SHP77 (cell line): ENCODE measurements at regions not wholly inside any gene's neighbourhood (a gene's known extent, or its start where the extent isn't known, plus 50 kb on each side); places are given as distances from the start of the nearest gene placed in this dataset.

Experiments used
- DNase-seq, 2 experiments: peaks; one replicate each; lab custom pipeline; 2025; lab: John Stamatoyannopoulos, UW

DNA sequence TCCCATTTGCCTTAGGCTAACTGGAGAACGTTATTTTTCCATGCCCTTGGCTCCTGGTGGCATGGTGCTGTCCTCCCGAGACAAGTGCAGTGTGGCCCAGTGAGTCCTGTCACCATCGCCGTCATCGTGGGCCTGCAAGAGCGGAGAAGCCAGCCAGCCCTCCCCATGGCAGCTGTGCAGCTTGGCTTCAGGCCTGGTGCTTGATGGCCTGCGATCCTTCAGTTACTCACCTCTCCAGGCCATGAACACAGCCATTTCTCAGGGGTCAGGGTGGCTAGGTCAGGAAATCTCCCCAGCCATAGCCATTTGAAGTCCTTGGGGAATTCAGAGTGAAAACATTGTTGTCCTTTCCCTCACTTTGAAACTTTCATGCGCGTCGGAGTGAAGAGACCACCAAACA, 189.0 kb upstream of the RGMA start:
- DNase-seq = no peak

DNA sequence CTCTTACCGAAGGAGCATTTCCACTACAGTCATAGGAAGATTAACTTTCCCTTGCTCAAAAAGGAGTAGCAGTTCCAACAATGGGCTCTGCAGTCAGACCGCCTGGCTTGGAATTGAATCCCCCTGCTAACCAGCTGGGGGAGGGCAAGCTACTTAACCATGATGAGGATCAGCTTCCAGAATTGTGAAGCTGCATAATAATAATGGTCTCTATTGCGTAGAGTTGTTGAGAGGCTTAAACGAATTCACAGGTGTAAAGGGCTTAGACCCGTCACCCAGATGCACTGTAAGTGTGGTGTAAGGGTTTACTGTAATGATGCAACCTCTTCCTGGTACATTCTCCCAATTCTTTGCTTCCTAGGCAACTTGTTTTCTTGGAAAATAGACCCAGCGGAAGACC, 185.2 kb upstream of the RGMA start:
- no peak for DNase-seq

- no peak for DNase-seq
Measured at GRCh38 chr15:93271871-93272270, 182.9 kb upstream of the RGMA start.

- no peak for DNase-seq
Measured at GRCh38 chr15:93270937-93271467, 182.0 kb upstream of the RGMA start.

DNA sequence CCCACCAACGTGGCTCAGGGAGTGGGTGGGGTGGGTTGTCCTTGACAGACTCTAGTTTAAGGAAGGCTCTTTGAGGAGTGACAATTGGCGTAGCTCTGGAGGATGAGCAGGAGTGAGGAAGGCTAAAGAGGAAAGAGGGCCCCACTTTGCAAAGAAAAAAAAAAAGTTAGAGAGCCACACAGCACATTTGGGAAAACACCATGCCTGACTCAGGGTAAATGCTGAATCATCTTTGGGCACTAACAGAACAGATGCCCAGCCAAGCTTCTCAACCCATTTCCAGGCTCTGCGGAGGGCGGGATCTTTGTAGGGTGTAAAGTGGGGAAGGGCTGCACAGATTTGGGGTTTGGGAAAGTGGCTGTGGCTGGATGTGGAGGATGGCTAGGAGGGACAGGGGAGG, 179.1 kb upstream of the RGMA start:
- no peak for DNase-seq

DNA sequence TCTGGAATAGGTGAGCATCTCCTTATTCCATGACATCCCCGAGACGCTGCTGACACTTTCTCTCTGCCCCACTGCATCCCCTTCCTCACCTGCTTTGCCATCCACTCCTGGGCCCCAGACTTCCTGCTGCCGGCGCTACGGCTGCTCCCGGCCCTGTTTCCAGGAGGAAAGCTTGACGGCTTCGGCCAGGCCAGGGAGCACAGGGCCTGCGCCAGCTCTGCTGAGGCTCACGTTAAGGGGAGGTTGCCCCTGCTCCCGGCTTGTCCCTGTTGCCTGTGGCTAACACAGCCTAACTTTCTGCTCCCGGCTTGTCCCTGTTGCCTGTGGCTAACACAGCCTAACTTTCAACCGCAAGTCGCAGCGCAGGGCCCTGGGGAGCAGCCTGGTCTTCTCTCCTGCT, 177.3 kb upstream of the RGMA start:
- DNase-seq = no peak

DNA sequence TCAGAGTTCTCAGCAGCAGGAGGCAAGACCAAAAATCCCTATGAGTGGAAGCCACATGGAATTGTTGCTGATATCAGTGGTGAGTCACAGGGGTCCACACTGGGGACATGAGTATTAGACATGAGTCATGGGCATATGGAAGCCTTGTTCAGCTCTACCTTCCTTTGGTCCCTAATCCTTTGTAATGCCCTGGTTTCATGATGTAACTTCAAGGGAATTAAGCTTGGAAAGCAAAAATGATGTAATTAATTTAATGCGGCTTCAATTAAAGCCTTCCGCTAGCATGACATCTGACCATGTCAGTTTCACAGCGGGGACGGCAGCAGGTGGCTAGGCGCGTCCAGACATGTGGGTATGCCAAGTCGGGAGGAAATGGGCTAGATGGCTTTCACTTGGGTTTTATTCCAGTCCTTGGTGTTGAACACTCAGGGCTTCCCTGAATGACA, 176.1 kb upstream of the RGMA start:
- DNase-seq = no peak

DNA sequence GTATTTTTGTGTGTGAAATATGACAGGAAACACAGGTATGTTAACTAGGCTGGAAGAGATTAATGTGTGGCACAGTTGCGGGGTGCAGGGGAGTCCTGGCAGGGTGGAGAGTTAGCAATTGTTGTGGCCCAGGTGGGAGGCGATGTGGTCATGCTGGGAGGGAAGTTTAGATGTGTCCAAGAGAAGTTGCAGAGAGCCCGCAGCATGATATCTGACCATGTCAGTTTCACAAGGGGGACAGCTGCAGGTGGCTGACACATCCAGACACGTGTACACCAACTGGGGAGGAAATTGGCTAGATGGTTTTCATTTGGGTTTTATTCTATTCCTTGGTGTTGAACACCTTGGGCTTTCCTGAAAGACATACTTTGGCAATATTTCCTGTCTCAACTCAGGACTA, 172.8 kb upstream of the RGMA start:
- no peak for DNase-seq

- DNase-seq = no peak
Measured at GRCh38 chr15:93257920-93258319, 168.9 kb upstream of the RGMA start.

DNA sequence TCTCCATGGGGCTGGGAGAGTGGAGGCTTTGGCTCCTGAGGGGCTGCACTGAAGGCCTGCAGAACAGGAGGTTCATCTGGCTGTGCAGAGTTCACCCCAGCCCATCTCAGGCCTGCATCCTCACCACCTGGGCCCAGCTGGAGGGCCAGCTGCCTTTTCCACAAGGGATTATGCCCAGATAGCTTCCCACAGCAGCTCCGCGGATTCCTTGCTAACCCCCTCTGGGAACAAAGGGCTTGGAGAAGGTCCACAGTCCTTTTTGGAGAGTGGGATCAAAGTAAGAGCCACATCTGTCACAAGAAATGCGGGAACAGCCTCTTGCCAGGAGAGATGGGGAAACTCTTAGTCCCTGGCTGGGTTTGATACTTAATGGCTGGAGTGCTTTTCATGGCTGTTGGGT, 164.7 kb upstream of the RGMA start:
- no peak for DNase-seq

DNA sequence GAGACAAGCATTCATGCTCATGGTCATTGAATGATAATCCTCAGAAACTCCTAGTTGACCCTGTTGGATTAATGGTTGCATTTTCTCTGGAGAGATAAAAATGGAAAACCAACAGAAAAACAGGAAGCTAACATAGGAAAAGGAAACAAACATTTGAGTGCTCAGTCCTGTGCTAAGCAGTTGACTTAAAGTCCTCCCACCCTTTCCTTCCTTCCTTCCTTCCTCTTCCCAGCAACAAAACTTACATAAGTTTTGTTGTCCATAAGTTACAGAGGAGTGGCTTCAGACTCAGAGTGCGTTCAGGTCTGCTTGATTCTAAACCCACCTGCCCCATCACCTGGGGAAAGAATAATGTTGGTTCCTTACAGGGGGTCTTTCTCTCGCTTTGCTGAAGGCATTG, 163.8 kb upstream of the RGMA start:
- no peak for DNase-seq

DNA sequence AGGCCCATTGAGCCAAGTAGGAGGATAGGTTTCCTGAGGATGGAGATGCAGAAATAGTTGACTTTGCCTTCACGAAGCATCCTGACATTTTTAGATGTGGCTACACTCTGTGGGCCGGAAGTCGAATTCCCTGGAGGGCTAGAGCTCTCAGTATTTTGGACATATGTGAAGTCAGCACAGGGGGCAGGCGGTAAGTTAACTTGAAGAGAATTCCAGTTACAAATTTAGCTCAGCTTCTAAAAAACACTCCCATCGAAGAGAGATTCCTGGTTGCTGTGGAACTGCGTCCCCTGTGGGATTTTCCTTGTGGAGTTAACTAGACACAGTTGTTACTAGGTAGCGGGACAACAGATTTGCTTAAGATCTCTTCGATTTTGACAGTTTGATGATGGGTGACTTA, 161.9 kb upstream of the RGMA start:
- DNase-seq = no peak

- DNase-seq = no peak
Measured at GRCh38 chr15:93250209-93250608, 161.2 kb upstream of the RGMA start.

DNA sequence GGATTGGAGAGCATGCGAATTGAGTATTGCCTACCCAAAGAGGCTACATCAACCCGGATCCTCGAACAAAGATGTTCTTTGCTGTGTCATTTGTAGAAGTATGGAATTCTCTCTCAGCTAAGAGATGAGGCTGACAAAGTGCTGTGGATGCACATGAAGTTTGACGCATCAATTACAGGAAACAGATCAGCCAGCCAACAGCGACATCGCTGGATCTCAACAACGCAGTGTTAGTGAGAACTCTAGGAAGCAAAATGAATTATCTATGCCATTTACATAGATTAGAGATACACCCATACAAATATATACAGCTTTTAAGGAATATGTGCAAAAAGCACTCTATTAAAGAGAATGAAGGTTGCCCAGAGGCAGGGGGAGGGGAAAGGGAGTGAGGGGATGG, 160.6 kb upstream of the RGMA start:
- DNase-seq = no peak

GRCh38 chr15:93247466-93248121, 158.6 kb upstream of the RGMA start:
- DNase-seq = no peak

DNA sequence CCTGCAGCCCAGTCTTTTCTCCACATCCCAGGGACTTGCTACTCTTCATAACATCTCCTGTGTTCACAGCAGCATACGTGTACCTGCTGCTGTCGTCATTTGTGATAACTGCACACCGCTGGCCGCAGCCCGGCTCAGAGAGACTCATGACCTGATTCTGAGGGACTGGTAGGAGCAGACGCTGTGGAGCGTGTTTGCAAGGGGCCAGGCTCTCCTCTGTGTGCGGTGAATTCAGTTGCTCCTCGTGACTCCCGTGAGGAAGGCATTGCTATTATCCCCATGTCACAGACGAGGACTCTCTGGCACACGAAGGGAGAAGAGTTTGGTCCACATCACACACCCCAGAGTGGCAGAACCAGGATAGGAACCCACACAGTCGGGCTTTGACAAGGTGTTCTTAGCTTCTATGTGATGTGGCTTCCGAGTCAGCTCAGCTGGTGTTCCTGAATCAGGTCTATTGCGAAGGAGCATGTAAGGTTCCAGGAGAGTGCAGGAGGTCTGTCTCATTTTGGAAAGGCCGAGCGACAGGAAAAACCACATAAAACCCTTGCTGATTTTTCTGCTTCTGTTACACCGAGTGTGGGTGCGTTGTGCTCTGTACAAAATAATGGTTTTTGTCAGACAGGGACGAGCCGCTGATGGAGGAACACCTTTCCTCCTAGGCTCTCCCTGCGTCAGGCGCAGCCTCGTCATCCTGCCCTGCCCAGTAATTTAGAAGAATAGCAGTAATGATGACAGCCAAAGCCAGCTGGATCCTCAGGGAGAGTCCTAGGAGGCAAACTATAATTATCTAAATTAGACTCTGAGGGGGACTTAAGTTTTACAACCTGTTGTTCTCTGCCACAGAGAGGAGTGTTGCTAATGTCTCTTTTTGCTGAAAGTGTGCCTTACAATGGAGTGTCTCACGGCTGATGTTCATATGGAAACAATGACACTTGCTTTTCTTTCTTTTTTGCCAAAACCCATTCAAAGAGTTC, 157.5 kb upstream of the RGMA start:
- DNase-seq = no peak

DNA sequence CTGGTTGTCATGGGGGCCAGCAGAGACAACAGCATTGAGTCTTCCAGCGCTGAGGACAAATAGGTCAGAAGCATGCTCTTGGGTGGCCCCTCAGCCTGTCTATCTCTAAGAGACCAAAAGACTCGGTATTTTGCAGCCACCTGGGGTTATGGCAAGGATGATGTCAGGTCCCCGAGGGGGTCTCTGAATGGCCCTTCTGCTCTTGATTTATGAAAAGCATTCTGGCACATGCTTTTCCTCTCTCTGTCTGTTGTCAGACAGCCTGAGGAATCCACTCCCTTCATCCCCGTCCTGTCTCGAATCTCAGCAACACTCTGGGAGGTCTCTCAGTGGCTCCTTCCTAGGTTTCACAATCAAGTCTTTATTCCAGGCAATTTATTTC, 156.6 kb upstream of the RGMA start:
- DNase-seq = no peak

DNA sequence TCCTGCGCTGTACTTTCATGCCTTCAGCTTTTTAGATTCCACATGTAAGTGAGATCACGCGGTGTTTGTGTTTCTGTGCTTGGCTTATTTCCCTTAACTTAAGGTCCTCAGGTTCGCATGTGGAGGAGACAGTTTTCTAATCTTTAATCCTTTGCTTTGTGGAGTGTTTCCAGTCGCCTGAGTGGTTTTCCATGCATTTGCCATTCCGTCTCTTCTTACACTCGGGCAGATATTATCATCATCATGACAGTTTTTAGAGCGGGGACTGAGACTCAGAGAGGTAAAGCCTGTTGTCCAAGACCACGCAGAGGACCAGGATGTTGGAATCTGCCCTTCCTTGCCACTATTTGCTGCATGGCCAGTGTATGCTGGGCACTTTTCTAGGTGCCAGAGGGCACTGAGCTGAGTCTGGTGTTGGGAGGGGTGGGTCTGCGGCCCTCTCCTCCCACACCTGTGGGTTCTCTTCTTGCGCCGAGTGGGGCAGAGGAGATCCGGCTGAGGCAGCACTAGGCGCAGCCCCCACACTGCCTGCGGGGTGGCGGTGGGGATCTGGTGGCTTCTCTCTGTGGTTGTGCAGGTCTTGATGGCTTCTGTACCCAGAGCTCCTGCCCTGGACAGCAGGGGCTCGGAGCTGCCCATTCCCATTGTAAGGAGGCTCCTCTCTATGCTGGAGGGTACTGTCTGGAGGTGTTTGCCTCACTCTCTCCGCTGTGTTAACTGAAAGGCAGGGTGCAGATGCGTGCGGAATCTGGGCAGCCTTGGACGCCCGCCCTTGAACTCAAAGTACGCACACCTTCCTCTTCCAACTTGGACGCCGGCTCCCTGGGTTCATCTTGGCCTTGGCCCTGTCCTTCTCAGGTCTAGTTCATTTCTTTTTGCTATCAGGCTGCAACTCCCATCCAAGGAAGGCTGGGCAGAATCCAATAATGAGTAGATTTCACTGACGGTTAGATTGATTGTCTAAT, 156.0 kb upstream of the RGMA start:
- no peak for DNase-seq

- no peak for DNase-seq
Measured at GRCh38 chr15:93243573-93243972, 154.6 kb upstream of the RGMA start.

- DNase-seq = no peak
Measured at GRCh38 chr15:93241696-93242585, 152.9 kb upstream of the RGMA start.

- DNase-seq = no peak
Measured at GRCh38 chr15:93239993-93240392, 151.0 kb upstream of the RGMA start.
